GM12891 (cell line): ENCODE measurements at regions not wholly inside any gene's neighbourhood (a gene's known extent, or its start where the extent isn't known, plus 50 kb on each side); places are given as distances from the start of the nearest gene placed in this dataset.

Source experiments
- DNase-seq: peaks from one replicate; pipeline ENCODE4 v3.0.0; 2011; ENCODE audit warnings: low spot score; ENCODE audit not compliant: insufficient read length
- FAIRE-seq: peaks from 2 replicates; lab custom pipeline; 2011; peaks lifted over from hg19 to GRCh38; lab: Jason Lieb, UNC
- PAX5 ChIP-seq: IDR thresholded peaks from 2 replicates; pipeline ENCODE4 v1.6.1; 2011; ENCODE audit warnings: low read length, moderate library complexity, mild to moderate bottlenecking; ENCODE audit not compliant: insufficient read depth, severe bottlenecking
- POLR2A ChIP-seq: IDR thresholded peaks from 2 replicates; pipeline ENCODE4 v1.6.1; 2011; ENCODE audit warnings: low read depth, low read length, control low read depth
- POLR2AphosphoS5 ChIP-seq: IDR thresholded peaks from 2 replicates; pipeline ENCODE4 v1.6.1; 2011; ENCODE audit warnings: low read depth, low read length, control low read depth
- POU2F2 ChIP-seq: IDR thresholded peaks from 2 replicates; pipeline ENCODE4 v1.6.1; 2011; ENCODE audit warnings: low read depth, mild to moderate bottlenecking, control low read depth, low read length, moderate library complexity
- SPI1 ChIP-seq: IDR thresholded peaks from 2 replicates; pipeline ENCODE4 v1.6.1; 2011; ENCODE audit warnings: low read depth, low read length, control low read depth
- TAF1 ChIP-seq: IDR thresholded peaks from 2 replicates; pipeline ENCODE4 v1.6.1; 2011; ENCODE audit warnings: low read depth, low read length, control low read depth

GRCh38 chr2:200741468-200742202, 70.1 kb upstream of the BZW1 start:
- DNase-seq (no peak), FAIRE-seq (no peak)
- no peak for TF ChIP-seq POU2F2
- TF ChIP-seq TAF1, result no peak
- no peak for TF ChIP-seq POLR2A
- TF ChIP-seq PAX5, result no peak
- no peak for TF ChIP-seq SPI1

- no peak for DNase-seq
- FAIRE-seq, result no peak
- no peak for TF ChIP-seq PAX5
- no peak for TF ChIP-seq POU2F2
- no peak for TF ChIP-seq TAF1
- no peak for TF ChIP-seq SPI1
- no peak for TF ChIP-seq POLR2AphosphoS5
- no peak for TF ChIP-seq POLR2A
Measured at GRCh38 chr2:200742426-200742825, 69.3 kb upstream of the BZW1 start.

- FAIRE-seq (no peak), DNase-seq (no peak)
- TF ChIP-seq SPI1, result no peak
- no peak for TF ChIP-seq POLR2A
- no peak for TF ChIP-seq PAX5
- no peak for TF ChIP-seq POLR2AphosphoS5
- no peak for TF ChIP-seq TAF1
- TF ChIP-seq POU2F2, result no peak
Measured at GRCh38 chr2:200743042-200743676, 68.6 kb upstream of the BZW1 start.

- no peak for DNase-seq
- no peak for FAIRE-seq
- TF ChIP-seq SPI1 (no peak), POLR2A (no peak), POU2F2 (no peak), POLR2AphosphoS5 (no peak), TAF1 (no peak)
Measured at GRCh38 chr2:200744201-200744602, 67.5 kb upstream of the BZW1 start.

- DNase-seq (no peak), FAIRE-seq (no peak)
- TF ChIP-seq SPI1 (no peak), TAF1 (no peak), POLR2A (no peak), PAX5 (no peak), POU2F2 (no peak), POLR2AphosphoS5 (no peak)
Measured at GRCh38 chr2:200746301-200746700, 65.4 kb upstream of the BZW1 start.

- FAIRE-seq (no peak), DNase-seq (no peak)
- TF ChIP-seq POLR2AphosphoS5, result no peak
- no peak for TF ChIP-seq TAF1
- TF ChIP-seq SPI1, result no peak
- TF ChIP-seq POU2F2, result no peak
- no peak for TF ChIP-seq POLR2A
Measured at GRCh38 chr2:200747668-200748618, 63.8 kb upstream of the BZW1 start.

GRCh38 chr2:200748779-200749178, 62.9 kb upstream of the BZW1 start:
- DNase-seq, result no peak
- FAIRE-seq, result no peak
- TF ChIP-seq POLR2AphosphoS5 (no peak), PAX5 (no peak)

GRCh38 chr2:200749631-200750322, 61.9 kb upstream of the BZW1 start:
- TF ChIP-seq POU2F2 (no peak), POLR2AphosphoS5 (no peak), SPI1 (peak; percentile 43; the same call in 1 of the 2 replicates), TAF1 (no peak), POLR2A (no peak), PAX5 (no peak)
- no peak for FAIRE-seq
- DNase-seq, result no peak

- TF ChIP-seq POU2F2 (no peak), POLR2A (no peak), PAX5 (no peak), TAF1 (no peak), POLR2AphosphoS5 (no peak), SPI1 (no peak)
- FAIRE-seq, result no peak
- DNase-seq, result no peak
Measured at GRCh38 chr2:200750323-200750910, 61.3 kb upstream of the BZW1 start.
